GM12864 (cell line): ENCODE measurements at regions not wholly inside any gene's neighbourhood (a gene's known extent, or its start where the extent isn't known, plus 50 kb on each side); places are given as distances from the start of the nearest gene placed in this dataset.
A peak's percentile ranks its signal among the peaks of the same experiment; 100 is the strongest.

Source experiments
- DNase-seq: peaks from one replicate; pipeline ENCODE4 v3.0.0-alpha.2; 2011; ENCODE audit warnings: low read depth
- H3K4me3 ChIP-seq: 2 replicates; pipeline ENCODE4 v1.5.1; 2011; ENCODE audit warnings: mild to moderate bottlenecking, low read depth, low read length, control low read depth
- TF ChIP-seq, protein P1 (sequence below): IDR thresholded peaks from 2 replicates; pipeline ENCODE4 v1.5.1; 2011; ENCODE audit warnings: low read depth, mild to moderate bottlenecking, moderate library complexity, low read length, control low read depth, inconsistent platforms; ENCODE audit errors: missing control alignments

DNA sequence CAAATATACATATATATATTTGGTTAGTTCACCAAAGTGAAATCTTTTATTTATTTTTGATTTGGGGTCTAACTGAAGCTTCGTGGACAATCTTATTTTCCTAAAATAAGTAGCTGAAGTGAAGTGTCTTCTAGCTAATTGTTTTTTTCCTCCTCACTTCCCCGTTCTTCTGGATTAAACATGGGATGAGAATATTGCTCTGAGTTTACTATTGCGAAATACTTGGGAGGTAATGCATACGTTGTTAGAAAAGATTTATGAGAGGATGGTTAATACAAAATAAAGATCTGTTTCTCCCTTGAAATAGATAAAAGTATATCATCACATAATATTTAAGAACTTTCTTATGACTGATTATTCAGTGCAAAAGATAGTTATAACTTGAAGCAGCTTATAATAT, 228.3 kb upstream of the TPK1 start:
- TF ChIP-seq, protein P1, sequence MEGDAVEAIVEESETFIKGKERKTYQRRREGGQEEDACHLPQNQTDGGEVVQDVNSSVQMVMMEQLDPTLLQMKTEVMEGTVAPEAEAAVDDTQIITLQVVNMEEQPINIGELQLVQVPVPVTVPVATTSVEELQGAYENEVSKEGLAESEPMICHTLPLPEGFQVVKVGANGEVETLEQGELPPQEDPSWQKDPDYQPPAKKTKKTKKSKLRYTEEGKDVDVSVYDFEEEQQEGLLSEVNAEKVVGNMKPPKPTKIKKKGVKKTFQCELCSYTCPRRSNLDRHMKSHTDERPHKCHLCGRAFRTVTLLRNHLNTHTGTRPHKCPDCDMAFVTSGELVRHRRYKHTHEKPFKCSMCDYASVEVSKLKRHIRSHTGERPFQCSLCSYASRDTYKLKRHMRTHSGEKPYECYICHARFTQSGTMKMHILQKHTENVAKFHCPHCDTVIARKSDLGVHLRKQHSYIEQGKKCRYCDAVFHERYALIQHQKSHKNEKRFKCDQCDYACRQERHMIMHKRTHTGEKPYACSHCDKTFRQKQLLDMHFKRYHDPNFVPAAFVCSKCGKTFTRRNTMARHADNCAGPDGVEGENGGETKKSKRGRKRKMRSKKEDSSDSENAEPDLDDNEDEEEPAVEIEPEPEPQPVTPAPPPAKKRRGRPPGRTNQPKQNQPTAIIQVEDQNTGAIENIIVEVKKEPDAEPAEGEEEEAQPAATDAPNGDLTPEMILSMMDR: no peak
- DNase-seq: no peak
- H3K4me3 ChIP-seq: no peak overlapping the region

DNA sequence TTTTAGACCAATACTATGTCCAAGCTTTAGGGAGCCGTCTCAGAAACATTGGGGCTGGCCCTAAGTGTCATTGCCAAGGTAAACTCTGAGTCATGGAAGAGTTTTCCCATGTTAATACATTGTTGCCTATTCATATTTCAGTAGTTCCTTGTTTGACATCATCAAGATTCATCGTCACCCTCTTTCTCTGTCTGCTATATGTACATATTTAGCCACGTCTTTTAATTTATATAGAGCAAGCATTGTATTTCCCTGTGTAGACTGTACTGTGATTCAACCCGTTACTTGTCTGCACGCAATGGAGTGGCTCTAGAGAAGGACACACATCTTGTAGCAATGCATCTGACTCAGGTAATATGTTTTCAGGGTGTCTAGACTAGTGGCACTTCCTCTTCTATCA, 217.9 kb upstream of the TPK1 start:
- TF ChIP-seq, protein P1: no peak
- no peak overlapping the region for H3K4me3 ChIP-seq
- no peak for DNase-seq

DNA sequence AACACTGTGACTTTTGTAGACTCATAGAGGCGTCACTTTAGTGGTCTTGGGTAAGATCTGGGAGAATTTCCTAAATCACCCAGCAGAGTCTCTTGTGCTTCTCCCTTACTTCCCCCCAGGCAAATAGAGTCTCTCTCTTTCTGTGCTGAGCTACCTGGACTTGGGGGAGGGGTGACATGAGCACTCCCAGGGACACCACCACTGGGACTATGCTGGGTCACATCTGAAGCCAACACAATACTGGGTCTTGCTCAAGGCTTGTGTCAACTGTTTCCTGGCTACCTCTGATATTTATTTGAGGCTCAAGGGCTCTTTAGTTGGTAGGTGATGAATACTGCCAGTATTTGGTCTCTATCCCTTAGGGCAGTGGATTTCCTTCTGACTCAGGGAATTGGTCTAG, 214.6 kb upstream of the TPK1 start:
- no peak for DNase-seq
- no peak overlapping the region for H3K4me3 ChIP-seq
- TF ChIP-seq, protein P1: no peak

DNA sequence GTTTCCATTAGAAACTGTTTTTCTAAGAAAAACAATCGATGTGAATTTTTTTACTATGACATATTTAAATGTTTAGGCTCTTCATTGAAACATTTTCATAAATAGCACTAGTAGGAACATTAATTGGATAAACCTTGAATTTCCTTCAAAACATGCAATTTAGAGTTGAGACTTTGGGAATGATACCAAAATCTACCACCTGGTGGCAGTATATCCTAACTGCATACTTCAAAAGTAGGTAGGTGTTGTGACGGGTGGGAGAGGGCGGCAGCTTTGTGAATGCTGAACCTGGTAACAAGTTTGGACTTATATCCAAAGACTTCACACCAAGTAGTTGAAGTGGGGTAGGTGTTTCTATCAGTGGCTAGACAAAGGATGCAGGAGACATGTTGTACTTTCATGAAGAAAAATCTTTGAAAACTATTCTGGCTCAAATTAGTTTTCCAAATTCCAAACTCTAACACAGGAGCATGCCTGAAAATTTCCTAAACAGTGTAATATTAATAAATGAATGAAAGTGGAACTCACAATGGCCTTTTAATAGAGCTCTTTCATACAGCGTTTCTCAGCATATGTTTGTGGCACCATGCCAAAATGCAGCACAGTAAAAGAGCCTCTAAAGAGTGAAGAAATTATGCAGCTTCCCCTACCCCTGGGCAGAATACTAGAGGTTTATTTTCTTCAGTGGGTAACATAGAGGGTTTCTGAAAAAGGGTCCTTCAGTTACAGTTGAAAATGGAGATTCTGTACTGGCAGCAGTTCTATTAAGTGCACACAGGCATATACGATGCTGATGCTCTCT, 201.0 kb upstream of the TPK1 start:
- TF ChIP-seq, protein P1: peak; percentile 72
- H3K4me3 ChIP-seq: no peak overlapping the region
- DNase-seq: peak; percentile 35

DNA sequence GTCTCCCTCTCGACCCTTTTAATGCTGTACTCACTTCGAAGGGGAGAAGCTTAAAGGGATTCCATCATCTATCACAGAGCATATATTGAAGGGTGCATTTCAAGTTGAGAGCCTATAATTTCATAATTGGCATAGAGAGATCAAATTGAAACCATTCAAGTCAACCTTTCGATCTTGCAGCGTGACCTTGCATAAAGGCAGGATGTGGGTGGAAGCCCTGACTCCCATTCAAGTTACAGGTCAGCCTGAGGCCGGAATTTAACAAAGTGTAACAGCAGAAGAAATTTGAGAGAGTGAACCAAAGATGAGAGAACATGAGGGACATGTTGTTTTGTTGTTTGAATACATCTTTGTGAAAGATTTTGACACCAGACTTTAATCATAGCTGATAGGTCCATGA, 195.3 kb upstream of the TPK1 start:
- H3K4me3 ChIP-seq: no peak overlapping the region
- TF ChIP-seq, protein P1: no peak
- DNase-seq: no peak

DNA sequence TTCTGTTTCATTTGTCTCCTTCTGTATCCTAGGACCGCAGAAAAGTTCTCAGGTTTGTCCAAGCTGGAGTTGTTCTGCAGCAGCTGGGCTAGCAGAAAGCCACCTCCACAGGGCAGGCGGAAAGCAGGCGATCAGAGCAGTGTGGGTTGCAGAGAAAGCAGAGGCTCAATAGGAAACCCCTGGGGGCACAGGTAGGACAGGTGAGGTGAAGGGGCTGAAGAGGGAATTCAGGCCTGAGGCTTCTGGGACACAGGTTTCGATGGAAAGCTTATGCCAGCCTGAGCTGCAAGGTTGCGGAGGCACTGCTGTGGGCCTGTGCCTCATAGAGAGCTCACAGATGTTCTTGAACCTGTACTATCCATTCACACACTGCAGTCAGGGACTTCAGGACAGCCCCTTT, 194.9 kb upstream of the TPK1 start:
- TF ChIP-seq, protein P1: no peak
- no peak for DNase-seq
- no peak overlapping the region for H3K4me3 ChIP-seq

DNA sequence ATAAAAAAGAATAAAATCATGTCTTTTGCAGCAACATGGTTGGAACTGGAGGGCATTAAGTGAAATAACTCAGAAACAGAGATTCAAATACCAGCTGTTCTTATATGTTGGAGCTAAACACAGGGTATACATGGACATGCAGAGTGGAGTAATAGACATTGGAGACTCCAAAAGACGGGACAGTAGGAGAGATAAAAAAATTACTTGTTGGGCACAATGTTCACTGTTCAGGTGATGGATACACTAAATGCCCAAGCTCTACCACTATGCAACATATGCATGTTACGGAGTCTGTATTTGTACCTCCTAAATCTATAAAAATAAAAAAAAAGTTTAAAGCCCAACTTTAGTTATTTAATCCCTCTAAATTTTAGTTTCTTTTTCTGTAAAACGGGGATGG, 184.6 kb upstream of the TPK1 start:
- TF ChIP-seq, protein P1: no peak
- DNase-seq: no peak
- no peak overlapping the region for H3K4me3 ChIP-seq
